Middle frontal gyrus (tissue), 1 donor: ENCODE measurements at regions not wholly inside any gene's neighbourhood (a gene's known extent, or its start where the extent isn't known, plus 50 kb on each side); places are given as distances from the start of the nearest gene placed in this dataset.

ENCODE experiments used
- DNase-seq: peaks from one replicate; pipeline ENCODE4 v3.0.0-alpha.2; 2015; ENCODE audit warnings: low spot score; ENCODE audit errors: extremely low spot score

- DNase-seq = no peak
Observed at GRCh38 chr15:36239509-36239908, 339.9 kb upstream of the CDIN1 start.

GRCh38 chr15:36251450-36251849 lies 328.0 kb upstream of the CDIN1 start:
- no peak for DNase-seq

- DNase-seq = no peak
Observed at GRCh38 chr15:36252146-36252711, 327.2 kb upstream of the CDIN1 start.

GRCh38 chr15:36254426-36254825 lies 325.0 kb upstream of the CDIN1 start:
- DNase-seq = no peak

GRCh38 chr15:36256404-36256807 lies 323.0 kb upstream of the CDIN1 start:
- DNase-seq = no peak

- no peak for DNase-seq
Observed at GRCh38 chr15:36263666-36264065, 315.8 kb upstream of the CDIN1 start.

- DNase-seq = no peak
Observed at GRCh38 chr15:36265422-36265821, 314.0 kb upstream of the CDIN1 start.

GRCh38 chr15:36271048-36271447 lies 308.4 kb upstream of the CDIN1 start:
- no peak for DNase-seq

- no peak for DNase-seq
Observed at GRCh38 chr15:36275656-36276055, 303.8 kb upstream of the CDIN1 start.

- no peak for DNase-seq
Observed at GRCh38 chr15:36278219-36278618, 301.2 kb upstream of the CDIN1 start.

- DNase-seq = no peak
Observed at GRCh38 chr15:36282821-36283220, 296.6 kb upstream of the CDIN1 start.

- no peak for DNase-seq
Observed at GRCh38 chr15:36284911-36285310, 294.5 kb upstream of the CDIN1 start.

- no peak for DNase-seq
Observed at GRCh38 chr15:36291501-36291900, 287.9 kb upstream of the CDIN1 start.

- DNase-seq = no peak
Observed at GRCh38 chr15:36294359-36294758, 285.1 kb upstream of the CDIN1 start.

- no peak for DNase-seq
Observed at GRCh38 chr15:36301947-36302346, 277.5 kb upstream of the CDIN1 start.

GRCh38 chr15:36313021-36313420 lies 266.4 kb upstream of the CDIN1 start:
- no peak for DNase-seq

GRCh38 chr15:36313736-36314280 lies 265.6 kb upstream of the CDIN1 start:
- no peak for DNase-seq

GRCh38 chr15:36315649-36316048 lies 263.8 kb upstream of the CDIN1 start:
- DNase-seq = no peak

- DNase-seq = no peak
Observed at GRCh38 chr15:36323615-36324014, 255.8 kb upstream of the CDIN1 start.

GRCh38 chr15:36325206-36325605 lies 254.2 kb upstream of the CDIN1 start:
- DNase-seq = no peak

- DNase-seq = no peak
Observed at GRCh38 chr15:36329592-36329991, 249.8 kb upstream of the CDIN1 start.

GRCh38 chr15:36330598-36330997 lies 248.8 kb upstream of the CDIN1 start:
- DNase-seq = no peak

- DNase-seq = no peak
Observed at GRCh38 chr15:36331531-36332275, 247.7 kb upstream of the CDIN1 start.
